ENCODE measurements at regions not wholly inside any gene's neighbourhood (a gene's known extent, or its start where the extent isn't known, plus 50 kb on each side); places are given as distances from the start of the nearest gene placed in this dataset.

GRCh38 chr5:4762316-4762715 is 377.8 kb upstream of the ADAMTS16 start:
- no peak for DNase-seq
- Mint-ChIP-seq H3K9me3 (peaks cover 4% of the 10 kb centered on the region), H3K4me1 (no peaks in the 10 kb centered on the region), H3K36me3 (ENCODE audit: low read depth) (no peaks in the 10 kb centered on the region), H3K27ac (no peak overlapping the region), H3K4me3 (no peak overlapping the region), H3K27me3 (no peaks in the 10 kb centered on the region)
- ChIA-PET POLR2A (no interaction called here), CTCF (no interaction called here)

GRCh38 chr5:4765411-4765810 is 374.7 kb upstream of the ADAMTS16 start:
- H3K27me3 Mint-ChIP-seq: no peaks in the 10 kb centered on the region

GRCh38 chr5:4766101-4766500 is 374.0 kb upstream of the ADAMTS16 start:
- Mint-ChIP-seq H3K27ac (no peak overlapping the region), H3K4me1 (no peaks in the 10 kb centered on the region), H3K4me3 (no peak overlapping the region), H3K9me3 (peaks cover 8% of the 10 kb centered on the region), H3K27me3 (no peaks in the 10 kb centered on the region), H3K36me3 (ENCODE audit: low read depth) (no peaks in the 10 kb centered on the region)
- ChIA-PET POLR2A (no interaction called here), CTCF (no interaction called here)
- DNase-seq: no peak

More at GRCh38 chr5:4765411-4765810, 374.7 kb upstream of the ADAMTS16 start:
- ChIA-PET POLR2A (no interaction called here), CTCF (no interaction called here)
- H3K4me1 Mint-ChIP-seq: no peaks in the 10 kb centered on the region
- no peak overlapping the region for H3K27ac Mint-ChIP-seq
- H3K4me3 Mint-ChIP-seq: no peak overlapping the region
- peaks cover 8% of the 10 kb centered on the region for H3K9me3 Mint-ChIP-seq
- no peaks in the 10 kb centered on the region for H3K36me3 Mint-ChIP-seq (ENCODE audit: low read depth)
- no peak for DNase-seq

- CTCF ChIA-PET: no interaction called here
- Mint-ChIP-seq H3K4me3 (no peak overlapping the region), H3K36me3 (ENCODE audit: low read depth) (no peaks in the 10 kb centered on the region), H3K27me3 (no peaks in the 10 kb centered on the region), H3K27ac (no peak overlapping the region), H3K4me1 (no peaks in the 10 kb centered on the region), H3K9me3 (peaks cover 15% of the 10 kb centered on the region)
- POLR2A ChIA-PET: no interaction called here
- no peak for DNase-seq
Measured at GRCh38 chr5:4772591-4772990, 367.5 kb upstream of the ADAMTS16 start.

- Mint-ChIP-seq H3K27me3 (no peaks in the 10 kb centered on the region), H3K27ac (no peak overlapping the region), H3K4me1 (no peaks in the 10 kb centered on the region), H3K36me3 (ENCODE audit: low read depth) (no peaks in the 10 kb centered on the region), H3K9me3 (peaks cover 15% of the 10 kb centered on the region), H3K4me3 (no peak overlapping the region)
- ChIA-PET POLR2A (no interaction called here), CTCF (no interaction called here)
- no peak for DNase-seq
Measured at GRCh38 chr5:4773827-4774317, 366.3 kb upstream of the ADAMTS16 start.

- POLR2A ChIA-PET: no interaction called here
- CTCF ChIA-PET: no interaction called here
- no peaks in the 10 kb centered on the region for H3K36me3 Mint-ChIP-seq (ENCODE audit: low read depth)
- no peak for DNase-seq
- no peak overlapping the region for H3K4me3 Mint-ChIP-seq
- H3K9me3 Mint-ChIP-seq: peaks cover 18% of the 10 kb centered on the region
- no peaks in the 10 kb centered on the region for H3K27me3 Mint-ChIP-seq
- no peak overlapping the region for H3K27ac Mint-ChIP-seq
- no peaks in the 10 kb centered on the region for H3K4me1 Mint-ChIP-seq
Measured at GRCh38 chr5:4777435-4777834, 362.7 kb upstream of the ADAMTS16 start.

GRCh38 chr5:4780633-4781032 is 359.5 kb upstream of the ADAMTS16 start:
- Mint-ChIP-seq H3K27me3 (no peaks in the 10 kb centered on the region), H3K27ac (no peak overlapping the region), H3K36me3 (ENCODE audit: low read depth) (no peaks in the 10 kb centered on the region), H3K4me1 (no peaks in the 10 kb centered on the region), H3K9me3 (peaks cover 26% of the 10 kb centered on the region), H3K4me3 (no peak overlapping the region)
- POLR2A ChIA-PET: no interaction called here
- no peak for DNase-seq
- CTCF ChIA-PET: no interaction called here

GRCh38 chr5:4781299-4781698 is 358.8 kb upstream of the ADAMTS16 start:
- no peak for DNase-seq
- Mint-ChIP-seq H3K4me3 (no peak overlapping the region), H3K9me3 (peaks cover 26% of the 10 kb centered on the region), H3K4me1 (no peaks in the 10 kb centered on the region), H3K36me3 (ENCODE audit: low read depth) (no peaks in the 10 kb centered on the region), H3K27ac (no peak overlapping the region), H3K27me3 (no peaks in the 10 kb centered on the region)
- ChIA-PET POLR2A (no interaction called here), CTCF (no interaction called here)

- CTCF ChIA-PET: no interaction called here
- Mint-ChIP-seq H3K27ac (no peak overlapping the region), H3K9me3 (peaks cover 15% of the 10 kb centered on the region), H3K4me1 (no peaks in the 10 kb centered on the region), H3K4me3 (no peak overlapping the region), H3K36me3 (ENCODE audit: low read depth) (no peaks in the 10 kb centered on the region), H3K27me3 (no peaks in the 10 kb centered on the region)
- DNase-seq: no peak
- POLR2A ChIA-PET: no interaction called here
Measured at GRCh38 chr5:4785971-4786370, 354.2 kb upstream of the ADAMTS16 start.

GRCh38 chr5:4797445-4797844 is 342.7 kb upstream of the ADAMTS16 start:
- no peaks in the 10 kb centered on the region for H3K36me3 Mint-ChIP-seq (ENCODE audit: low read depth)
- H3K4me3 Mint-ChIP-seq: no peak overlapping the region

GRCh38 chr5:4802044-4802443 is 338.1 kb upstream of the ADAMTS16 start:
- Mint-ChIP-seq H3K4me3 (no peak overlapping the region), H3K36me3 (ENCODE audit: low read depth) (no peaks in the 10 kb centered on the region), H3K27ac (no peak overlapping the region), H3K27me3 (no peaks in the 10 kb centered on the region), H3K9me3 (peaks cover 16% of the 10 kb centered on the region), H3K4me1 (no peaks in the 10 kb centered on the region)
- ChIA-PET POLR2A (no interaction called here), CTCF (no interaction called here)
- no peak for DNase-seq

More at GRCh38 chr5:4797445-4797844, 342.7 kb upstream of the ADAMTS16 start:
- no peak for DNase-seq
- POLR2A ChIA-PET: no interaction called here
- CTCF ChIA-PET: no interaction called here
- Mint-ChIP-seq H3K27me3 (no peaks in the 10 kb centered on the region), H3K4me1 (no peaks in the 10 kb centered on the region), H3K9me3 (peaks cover 6% of the 10 kb centered on the region), H3K27ac (no peak overlapping the region)

GRCh38 chr5:4804691-4805360 is 335.3 kb upstream of the ADAMTS16 start:
- DNase-seq: no peak
- CTCF ChIA-PET: no interaction called here
- Mint-ChIP-seq H3K27me3 (no peaks in the 10 kb centered on the region), H3K27ac (no peak overlapping the region), H3K36me3 (ENCODE audit: low read depth) (no peaks in the 10 kb centered on the region), H3K4me1 (no peaks in the 10 kb centered on the region), H3K4me3 (no peak overlapping the region), H3K9me3 (peaks cover 16% of the 10 kb centered on the region)
- POLR2A ChIA-PET: no interaction called here

- H3K9me3 Mint-ChIP-seq: peaks cover 29% of the 10 kb centered on the region
- DNase-seq: no peak
- no peaks in the 10 kb centered on the region for H3K27me3 Mint-ChIP-seq
- no peak overlapping the region for H3K27ac Mint-ChIP-seq
- no peak overlapping the region for H3K4me3 Mint-ChIP-seq
- POLR2A ChIA-PET: no interaction called here
- CTCF ChIA-PET: no interaction called here
- no peaks in the 10 kb centered on the region for H3K36me3 Mint-ChIP-seq (ENCODE audit: low read depth)
- H3K4me1 Mint-ChIP-seq: no peaks in the 10 kb centered on the region
Measured at GRCh38 chr5:4815002-4815401, 325.1 kb upstream of the ADAMTS16 start.

- H3K4me1 Mint-ChIP-seq: no peaks in the 10 kb centered on the region
- no peak overlapping the region for H3K27ac Mint-ChIP-seq
- no peak overlapping the region for H3K4me3 Mint-ChIP-seq
- DNase-seq: no peak
- ChIA-PET CTCF (no interaction called here), POLR2A (no interaction called here)
- no peaks in the 10 kb centered on the region for H3K36me3 Mint-ChIP-seq (ENCODE audit: low read depth)
- peaks cover 24% of the 10 kb centered on the region for H3K9me3 Mint-ChIP-seq
- no peaks in the 10 kb centered on the region for H3K27me3 Mint-ChIP-seq
Measured at GRCh38 chr5:4817767-4818166, 322.4 kb upstream of the ADAMTS16 start.

Data from activated CD4-positive, alpha-beta memory T cell treated with anti-CD3 and anti-CD28 coated beads, Interleukin-2, amount 10 ng/mL, durations not matched to agents 7 days and 5 days (primary cell).